Retina (tissue), 1 donor: ENCODE measurements at regions not wholly inside any gene's neighbourhood (a gene's known extent, or its start where the extent isn't known, plus 50 kb on each side); places are given as distances from the start of the nearest gene placed in this dataset.
A peak's percentile ranks its signal among the peaks of the same experiment; 100 is the strongest.

ENCODE experiments used
- DNase-seq: peaks from one replicate; pipeline ENCODE4 v3.0.0-alpha.2; 2016

GRCh38 chr14:27123162-27123561 lies 525.3 kb upstream of the NOVA1 start:
- DNase-seq, result no peak

GRCh38 chr14:27127838-27128237 lies 530.0 kb upstream of the NOVA1 start:
- DNase-seq, result no peak

DNA sequence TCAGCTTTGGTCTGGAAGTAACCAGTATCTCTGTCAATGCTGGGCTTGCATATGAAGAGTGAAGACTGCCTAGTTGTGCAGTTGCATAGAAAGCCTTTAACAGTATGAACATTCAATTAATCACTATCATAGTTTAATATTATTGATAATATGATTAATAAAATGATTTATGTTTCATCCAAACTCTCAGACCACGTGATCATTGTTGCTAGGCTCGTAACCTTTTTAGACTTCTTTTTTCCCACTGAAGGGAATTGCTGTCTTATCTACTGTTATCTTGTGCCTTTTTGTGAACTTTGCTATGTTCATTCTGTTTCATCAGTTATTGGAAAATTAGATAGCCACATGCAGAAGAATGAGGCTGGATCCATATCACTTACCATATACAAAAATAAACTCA lies 536.4 kb upstream of the NOVA1 start:
- no peak for DNase-seq

DNA sequence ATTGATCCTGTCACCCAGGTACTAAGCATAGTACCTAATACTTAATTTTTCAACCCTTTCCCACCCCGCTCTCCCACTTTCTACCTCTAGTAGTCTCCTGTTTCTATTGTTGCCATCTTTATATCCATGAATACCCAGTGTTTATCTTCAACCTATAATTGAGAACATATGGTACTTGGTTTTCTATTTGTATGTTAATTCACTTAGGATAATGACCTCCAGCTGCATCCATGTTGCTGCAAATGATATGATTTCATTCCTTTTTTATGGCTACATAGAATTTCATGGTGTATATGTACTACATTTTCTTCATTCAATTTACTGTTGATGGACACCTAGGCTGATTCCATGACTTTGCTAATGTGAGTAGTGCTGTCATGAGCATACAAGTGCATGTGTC lies 547.3 kb upstream of the NOVA1 start:
- DNase-seq, result no peak

- DNase-seq, result no peak
Measured at GRCh38 chr14:27148143-27148542, 550.3 kb upstream of the NOVA1 start.

GRCh38 chr14:27164139-27164538 lies 566.3 kb upstream of the NOVA1 start:
- DNase-seq, result no peak

GRCh38 chr14:27175489-27175888 lies 577.7 kb upstream of the NOVA1 start:
- no peak for DNase-seq

DNA sequence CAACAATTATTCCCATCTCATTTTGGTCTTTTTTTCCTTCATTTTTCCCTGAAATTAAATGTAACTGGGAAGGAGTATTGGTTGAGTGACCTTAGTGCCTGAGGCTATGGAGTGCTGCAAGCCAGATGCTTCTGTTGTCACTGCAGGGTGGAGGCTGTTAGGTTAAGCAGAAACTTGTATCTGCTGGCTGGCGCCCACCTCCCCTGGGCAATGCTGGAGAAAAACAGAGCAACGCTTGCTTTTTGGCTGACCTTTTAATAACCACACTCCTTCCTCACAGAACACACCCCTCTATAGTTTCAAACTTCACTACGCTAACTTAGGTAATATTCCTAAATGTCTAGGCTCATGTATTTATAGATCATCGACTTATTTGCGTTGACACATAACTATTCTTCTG lies 583.5 kb upstream of the NOVA1 start:
- peak; percentile 15 for DNase-seq

DNA sequence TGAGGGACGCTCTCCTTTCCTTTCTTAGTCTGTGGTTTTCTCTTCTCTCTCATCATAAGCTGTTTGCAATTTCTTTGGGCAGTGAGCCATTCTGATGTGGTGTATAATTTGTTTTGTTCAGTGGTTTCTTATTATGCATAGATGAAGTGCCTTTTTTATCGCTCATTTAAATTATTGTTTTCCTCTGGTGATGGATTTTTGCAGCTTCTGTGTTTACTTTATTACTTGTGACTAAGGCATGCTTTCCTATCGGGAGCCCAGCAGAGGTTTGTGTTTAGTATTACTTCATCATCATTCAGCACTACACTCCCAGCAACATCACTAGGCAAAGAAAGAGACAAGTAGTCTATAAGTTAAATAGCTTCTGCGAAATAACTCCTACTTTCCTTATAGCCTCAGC lies 586.6 kb upstream of the NOVA1 start:
- DNase-seq, result no peak

- no peak for DNase-seq
Measured at GRCh38 chr14:27186048-27186447, 588.2 kb upstream of the NOVA1 start.

DNA sequence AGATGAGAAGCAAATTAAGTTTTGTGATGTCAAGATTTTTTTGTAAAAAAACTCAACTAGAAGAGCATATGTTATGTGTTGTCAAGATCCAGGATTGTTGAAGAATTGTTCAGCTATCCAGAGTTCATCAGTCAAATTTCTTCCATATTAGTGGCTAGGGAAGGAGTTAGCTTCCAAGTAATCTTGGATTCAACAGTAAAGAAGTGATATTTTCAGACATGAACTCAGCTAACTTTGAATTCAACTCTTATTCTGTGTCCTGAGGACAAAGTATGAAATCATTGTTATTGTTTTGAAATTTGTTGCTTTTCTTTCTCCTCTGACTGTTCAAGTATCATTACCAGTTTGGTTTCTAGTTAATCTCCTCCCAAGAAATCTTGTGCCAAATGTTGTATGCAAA lies 589.3 kb upstream of the NOVA1 start:
- DNase-seq, result no peak

DNA sequence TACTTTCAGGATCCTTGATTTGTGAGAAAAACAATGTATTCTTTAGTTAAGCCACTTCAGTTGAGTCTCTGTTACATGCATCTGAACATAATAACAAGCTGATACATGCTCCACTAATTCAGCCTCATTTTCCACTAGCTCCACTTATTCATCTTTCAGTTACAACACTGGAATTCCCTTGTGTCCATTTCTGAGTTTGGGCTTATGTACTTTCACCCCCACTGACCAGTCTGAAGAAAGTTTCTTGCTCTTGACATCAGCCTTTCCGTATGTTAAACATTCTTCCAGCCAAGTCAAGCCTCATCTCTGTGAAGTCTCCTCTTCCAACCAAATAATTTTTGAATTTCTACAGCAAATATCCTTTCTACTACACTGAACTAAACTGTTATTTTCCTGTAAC lies 592.5 kb upstream of the NOVA1 start:
- no peak for DNase-seq

DNA sequence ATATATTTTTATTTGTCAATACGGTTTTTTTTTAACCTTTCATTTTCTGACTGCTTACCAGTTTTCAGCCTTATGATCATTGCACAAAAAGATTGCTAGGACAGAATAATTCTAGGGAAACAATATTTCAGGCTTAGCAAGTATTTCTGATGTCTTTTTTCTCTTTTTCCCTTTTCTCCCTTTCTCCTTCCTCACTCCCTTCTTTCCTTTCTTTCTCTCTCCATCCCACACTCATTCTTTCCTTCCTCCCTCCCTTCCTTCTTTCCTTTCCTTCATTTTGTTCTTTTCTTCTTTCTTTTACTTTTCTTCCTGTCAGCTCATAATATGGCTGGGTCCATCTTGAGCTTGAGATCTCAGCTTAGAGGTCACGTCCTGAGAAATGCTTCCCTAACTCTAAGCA lies 601.4 kb upstream of the NOVA1 start:
- DNase-seq, result no peak

DNA sequence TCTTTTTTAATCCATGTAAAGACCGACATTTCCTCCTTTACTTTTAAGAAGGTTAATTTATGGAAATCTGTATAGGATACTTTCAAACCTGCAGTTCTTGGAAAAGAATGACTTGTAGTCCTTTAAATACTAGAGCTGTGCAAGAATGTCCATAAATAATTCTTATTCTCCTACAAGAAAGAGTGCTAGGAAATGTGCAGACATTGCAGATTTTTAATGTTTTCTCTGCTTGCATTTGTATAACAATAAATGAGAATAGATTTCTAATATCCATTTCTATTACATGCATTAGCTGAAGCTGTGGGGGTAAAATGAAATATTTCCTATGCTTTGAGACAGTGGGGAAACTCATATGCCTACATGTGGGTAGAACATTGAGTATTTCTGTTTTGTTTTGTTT lies 607.2 kb upstream of the NOVA1 start:
- DNase-seq, result no peak

DNA sequence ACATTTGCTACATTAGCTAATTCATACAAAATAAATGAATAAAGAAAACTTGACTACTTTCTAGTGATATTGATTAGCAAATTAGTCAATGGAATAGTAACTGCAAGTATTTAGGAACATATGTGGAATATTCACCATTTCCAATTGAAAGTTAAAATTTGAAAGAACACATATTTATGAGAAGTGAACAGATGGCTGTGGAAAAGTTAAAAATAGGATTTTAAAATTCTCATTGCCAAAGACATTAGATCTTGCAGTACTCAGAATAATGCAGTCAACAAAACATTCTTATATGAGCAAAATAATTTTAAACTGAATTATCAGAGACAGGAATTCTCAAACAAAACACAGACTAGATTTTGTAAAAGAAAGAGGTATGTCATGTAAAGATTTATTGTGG lies 613.9 kb upstream of the NOVA1 start:
- DNase-seq, result no peak

- no peak for DNase-seq
Measured at GRCh38 chr14:27222671-27223070, 624.8 kb upstream of the NOVA1 start.

DNA sequence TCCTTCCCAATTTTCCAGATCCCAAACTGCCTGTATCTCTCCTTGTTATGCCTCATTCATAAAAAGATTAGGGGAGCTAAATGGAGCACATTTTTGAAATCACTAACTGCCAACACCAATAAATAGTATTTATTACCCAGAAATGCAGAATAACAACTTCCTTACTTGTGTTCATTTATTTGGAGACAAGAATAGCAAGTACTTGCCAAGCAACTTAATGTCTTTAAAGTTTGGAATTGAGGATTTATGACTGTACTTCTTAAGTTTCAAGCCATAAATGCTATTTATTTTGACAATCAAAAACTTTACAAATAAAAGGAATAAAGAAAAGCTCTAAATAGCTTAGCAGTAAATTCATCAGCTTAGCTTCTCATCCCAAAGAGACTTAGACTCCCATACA lies 626.1 kb upstream of the NOVA1 start:
- no peak for DNase-seq

- DNase-seq, result no peak
Measured at GRCh38 chr14:27228053-27228452, 630.2 kb upstream of the NOVA1 start.

DNA sequence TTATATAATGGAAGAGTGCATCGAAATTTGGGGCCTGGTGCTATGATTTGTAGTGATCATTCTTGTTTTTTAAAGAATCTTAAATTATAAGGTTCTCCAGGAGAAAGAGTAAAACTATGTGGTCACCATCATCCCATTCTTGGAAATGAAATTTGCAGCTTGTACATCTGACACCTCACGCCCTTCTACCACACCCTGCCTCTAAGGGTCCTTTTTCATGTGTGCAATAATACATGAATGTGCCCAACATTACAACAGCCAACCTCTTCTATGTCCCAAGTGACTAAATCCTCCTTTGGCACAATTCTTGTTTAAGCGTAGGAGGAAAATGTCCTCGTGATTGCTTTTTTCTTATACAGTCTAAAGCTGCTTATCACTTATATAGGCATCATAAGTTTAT lies 636.5 kb upstream of the NOVA1 start:
- no peak for DNase-seq

DNA sequence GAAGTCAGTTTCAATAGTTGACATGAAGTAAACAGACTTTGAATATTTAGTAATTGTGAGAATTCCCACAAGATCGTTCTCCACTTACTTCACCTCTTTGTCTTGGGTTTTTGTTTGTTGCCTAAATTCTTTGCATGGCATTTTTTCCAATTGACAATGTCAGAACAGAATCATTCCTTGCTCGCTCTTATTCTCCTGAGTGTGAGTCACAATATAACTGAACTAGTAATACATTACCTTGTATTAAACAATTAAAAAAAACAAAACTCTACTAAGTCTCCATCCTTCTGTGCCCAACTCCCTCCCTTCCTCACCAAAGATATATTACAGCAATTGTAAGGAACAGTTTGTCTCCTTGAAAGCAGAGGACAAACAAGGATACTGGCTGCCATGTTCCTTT lies 638.8 kb upstream of the NOVA1 start:
- DNase-seq, result no peak

DNA sequence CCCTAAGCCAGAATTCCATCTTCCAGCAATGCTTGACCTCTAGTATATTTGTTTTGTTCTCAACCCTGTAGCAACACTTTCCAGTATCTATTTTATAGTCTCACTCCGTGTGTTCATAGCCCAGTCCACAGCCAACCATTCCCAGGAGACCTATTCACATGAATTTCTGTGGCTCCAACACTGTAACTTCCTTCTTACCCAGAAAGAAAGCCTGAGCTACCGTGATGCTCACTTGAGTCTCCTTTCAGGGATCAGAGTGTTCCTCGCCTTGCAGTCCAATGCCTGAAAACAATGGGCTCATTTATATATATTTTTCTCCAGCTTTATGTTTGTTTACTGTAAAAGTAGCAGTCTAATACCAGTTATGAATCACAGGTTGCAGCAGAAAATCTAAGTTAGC lies 645.0 kb upstream of the NOVA1 start:
- DNase-seq, result no peak

- no peak for DNase-seq
Measured at GRCh38 chr14:27243365-27243764, 645.5 kb upstream of the NOVA1 start.

GRCh38 chr14:27245947-27246346 lies 648.1 kb upstream of the NOVA1 start:
- DNase-seq, result no peak

- DNase-seq, result peak; percentile 3
Measured at GRCh38 chr14:27253966-27254365, 656.1 kb upstream of the NOVA1 start.

DNA sequence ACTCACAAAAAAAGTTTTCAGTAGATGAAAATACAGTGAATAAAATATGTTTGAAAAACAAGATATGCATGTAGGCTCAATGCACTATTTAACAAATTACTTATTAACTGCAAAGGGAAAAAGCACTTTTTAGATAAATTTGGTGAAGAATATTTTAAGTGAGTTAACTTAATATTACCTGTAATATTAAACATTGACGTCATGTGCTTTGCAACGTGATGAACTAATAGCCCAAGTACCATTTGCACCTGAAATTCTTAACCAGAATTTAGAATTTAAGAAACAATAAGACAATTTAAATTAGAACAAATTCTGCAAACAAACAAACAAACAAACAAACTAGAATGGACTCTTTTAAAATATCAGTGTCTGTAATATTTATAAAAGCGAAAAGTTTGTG lies 659.0 kb upstream of the NOVA1 start:
- DNase-seq, result no peak

DNA sequence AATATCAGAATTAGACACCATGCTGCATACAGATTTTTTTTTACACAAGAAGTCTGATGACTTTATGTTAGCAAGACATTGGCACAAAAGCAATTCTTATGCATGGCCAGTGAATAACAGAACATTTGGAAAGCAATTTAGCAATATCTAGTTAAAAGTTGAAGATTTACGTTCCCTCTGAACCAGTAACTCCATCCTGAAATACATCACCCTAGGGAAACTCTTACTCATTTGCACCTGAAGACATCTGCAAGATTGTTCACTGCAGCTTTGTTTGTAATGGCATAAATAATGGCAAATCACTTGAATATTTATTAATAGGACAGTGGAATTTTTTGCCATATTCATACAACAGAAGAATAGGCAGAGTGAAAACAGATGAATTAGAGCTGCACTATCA lies 670.0 kb upstream of the NOVA1 start:
- no peak for DNase-seq
